ENCODE measurements at regions not wholly inside any gene's neighbourhood (a gene's known extent, or its start where the extent isn't known, plus 50 kb on each side); places are given as distances from the start of the nearest gene placed in this dataset.

GRCh38 chr6:169365567-169366257, 112.1 kb upstream of the THBS2 start:
- TF ChIP-seq POLR2AphosphoS5 (IDR thresholded peaks at IDR 0.05) (no peak), EP300 (IDR thresholded peaks at IDR 0.05) (no peak), CTCF (IDR thresholded peaks at IDR 0.05) (no peak)

Measured in esophagus muscularis mucosa (tissue), 4 donors.